SK-N-SH (cell line): ENCODE measurements at regions not wholly inside any gene's neighbourhood (a gene's known extent, or its start where the extent isn't known, plus 50 kb on each side); places are given as distances from the start of the nearest gene placed in this dataset.

ENCODE experiments used
- CTCF ChIA-PET: fragments of 300-600, 350-600 bp; formaldehyde crosslinking; extraction: SDS; loops from one replicate; lab custom pipeline; 2021; lab: Yijun Ruan, JAX
- POLR2A ChIA-PET: fragments of 350-600 bp; sonication (Branson Sonifier 250); formaldehyde crosslinking; extraction: SDS; loops from one replicate; lab custom pipeline; 2020; ENCODE audit warnings: antibody characterized with exemption, inconsistent platforms; lab: Yijun Ruan, JAX
- DNase-seq: peaks from one replicate; pipeline ENCODE4 v3.0.0; 2012
- H2AFZ ChIP-seq: fragments of 200-600 bp; sonication (generic); 2 replicates; pipeline ENCODE4 v1.8.1; 2016; ENCODE audit warnings: antibody characterized with exemption, mild to moderate bottlenecking, low read depth
- H3F3A ChIP-seq: fragments of 200-600 bp; sonication (generic); replicated peaks from 2 replicates; pipeline ENCODE3; 2016; ENCODE audit warnings: antibody characterized with exemption, mild to moderate bottlenecking; ENCODE audit not compliant: insufficient read depth
- H3K27ac ChIP-seq, 2 experiments: fragments of 200-500 bp in 1 of 2; fragments of 200-600 bp in 1 of 2; sonication (Bioruptor generic) in 1 of 2; sonication (generic), shearing (Covaris generic) in 1 of 2; 2 replicates each; pipeline versions ENCODE4 v1.5.1 to v1.6.1; 2014 to 2016; ENCODE audit warnings: low read depth in 2 of 2, inconsistent platforms in 1 of 2, low read length in 1 of 2, mild to moderate bottlenecking in 1 of 2, mixed read lengths in 1 of 2
- H3K27me3 ChIP-seq: fragments of 200-600 bp; sonication (generic), shearing (Covaris generic); 2 replicates; pipeline ENCODE4 v1.6.1; 2016; ENCODE audit warnings: mixed run types; ENCODE audit not compliant: insufficient read depth
- H3K36me3 ChIP-seq, 2 experiments: fragments of 200-500 bp in 1 of 2; fragments of 200-600 bp in 1 of 2; sonication (Bioruptor generic) in 1 of 2; sonication (generic) in 1 of 2; replicated peaks in 1 of 2; 2 replicates each; pipeline versions ENCODE3 to v1.5.1; 2014 to 2016; ENCODE audit warnings: low read length in 1 of 2, mild to moderate bottlenecking in 1 of 2; ENCODE audit not compliant: insufficient read depth in 2 of 2, control insufficient read depth in 1 of 2
- H3K4me1 ChIP-seq, 2 experiments: fragments of 200-500 bp in 1 of 2; fragments of 200-600 bp in 1 of 2; sonication (Bioruptor generic) in 1 of 2; sonication (generic), shearing (Covaris generic) in 1 of 2; 2 replicates each; pipeline versions ENCODE4 v1.5.1 to v1.6.1; 2014 to 2016; ENCODE audit warnings: low read depth in 1 of 2, low read length in 1 of 2, mixed run types in 1 of 2; ENCODE audit not compliant: insufficient read depth in 2 of 2, control insufficient read depth in 1 of 2
- H3K4me2 ChIP-seq: fragments of 200-600 bp; sonication (generic), shearing (Covaris generic); 2 replicates; pipeline ENCODE4 v1.6.1; 2017; ENCODE audit warnings: mixed run types
- H3K4me3 ChIP-seq, 2 experiments: fragments of 200-500 bp in 1 of 2; fragments of 200-600 bp in 1 of 2; sonication (Bioruptor generic) in 1 of 2; sonication (generic), shearing (Covaris generic) in 1 of 2; 2 replicates each; pipeline versions ENCODE4 v1.5.1 to v1.8.1; 2014 to 2016; ENCODE audit warnings: low read depth in 2 of 2, inconsistent platforms in 1 of 2, low read length in 1 of 2, mild to moderate bottlenecking in 1 of 2, mixed read lengths in 1 of 2, moderate library complexity in 1 of 2
- H3K79me2 ChIP-seq: fragments of 200-600 bp; sonication (generic); 2 replicates; pipeline ENCODE4 v1.8.1; 2017; ENCODE audit warnings: mild to moderate bottlenecking; ENCODE audit not compliant: insufficient read depth
- H3K9ac ChIP-seq: fragments of 200-600 bp; sonication (generic); 2 replicates; pipeline ENCODE4 v1.6.1; 2017; ENCODE audit warnings: mixed run types
- H3K9me2 ChIP-seq: fragments of 200-600 bp; sonication (generic); 2 replicates; pipeline ENCODE4 v1.6.1; 2017; ENCODE audit warnings: mixed run types
- H3K9me3 ChIP-seq: fragments of 200-600 bp; sonication (generic); 2 replicates; pipeline ENCODE4 v1.6.1; 2017; ENCODE audit warnings: mixed run types, mild to moderate bottlenecking, moderate library complexity
- H4K20me1 ChIP-seq: fragments of 200-600 bp; sonication (generic); 2 replicates; pipeline ENCODE4 v1.6.1; 2017; ENCODE audit warnings: mild to moderate bottlenecking, mixed run types; ENCODE audit not compliant: insufficient read depth
- ELF1 ChIP-seq: IDR thresholded peaks from 2 replicates; pipeline ENCODE4 v1.4.0; 2012
- EP300 ChIP-seq, 2 experiments: IDR thresholded peaks; 2 replicates each; pipeline versions ENCODE4 v1.4.0 to v1.6.1; 2012; ENCODE audit warnings: borderline replicate concordance in 1 of 2, low read depth in 1 of 2, low read length in 1 of 2
- FOSL2 ChIP-seq: IDR thresholded peaks from 2 replicates; pipeline ENCODE4 v1.4.0; 2012; ENCODE audit warnings: low read depth, mild to moderate bottlenecking, moderate library complexity, borderline replicate concordance
- FOXJ3 ChIP-seq: sonication (generic); formaldehyde crosslinking; IDR thresholded peaks from 2 replicates; pipeline ENCODE4 v1.5.1; 2020; ENCODE audit warnings: mild to moderate bottlenecking, missing genetic modification reagents
- GATA2 ChIP-seq: sonication (generic); formaldehyde crosslinking; IDR thresholded peaks from 2 replicates; pipeline ENCODE4 v1.5.0; 2020; ENCODE audit warnings: mild to moderate bottlenecking, missing genetic modification reagents
- NFIC ChIP-seq: IDR thresholded peaks from 2 replicates; pipeline ENCODE4 v1.4.0; 2012; ENCODE audit warnings: borderline replicate concordance
- RAD21 ChIP-seq: IDR thresholded peaks from 2 replicates; pipeline ENCODE4 v1.6.1; 2012; ENCODE audit warnings: mild to moderate bottlenecking, low read length
- RFX5 ChIP-seq: IDR thresholded peaks from 2 replicates; pipeline ENCODE4 v1.6.1; 2012; ENCODE audit warnings: mild to moderate bottlenecking, improper control_type of control experiment, low read length
- RXRA ChIP-seq: IDR thresholded peaks from 2 replicates; pipeline ENCODE4 v1.4.0; 2012; ENCODE audit warnings: low read depth, mild to moderate bottlenecking, borderline replicate concordance
- SIN3A ChIP-seq: IDR thresholded peaks from 2 replicates; pipeline ENCODE4 v1.6.1; 2012; ENCODE audit warnings: low read depth, mild to moderate bottlenecking, low read length, moderate library complexity, borderline replicate concordance
- SMC3 ChIP-seq: IDR thresholded peaks from 2 replicates; pipeline ENCODE4 v1.6.1; 2012; ENCODE audit warnings: low read depth, low read length, improper control_type of control experiment
- WGBS: methylation state at CpG from one replicate; pipeline ENCODE4 v1.1.6; 2017; ENCODE audit warnings: low lambda C conversion rate; 5-methylcytosine and 5-hydroxymethylcytosine counted together
- TF ChIP-seq, protein P1 (sequence below): IDR thresholded peaks from 2 replicates; pipeline ENCODE4 v1.6.1; 2012; ENCODE audit warnings: mild to moderate bottlenecking, low read depth, low read length, moderate library complexity
- TF ChIP-seq, protein P2 (sequence below): IDR thresholded peaks from 2 replicates; pipeline ENCODE4 v1.4.0; 2012; ENCODE audit warnings: low read depth, borderline replicate concordance
- TF ChIP-seq, protein P3 (sequence below): fragments of 150-350 bp; IDR thresholded peaks from 2 replicates; pipeline ENCODE4 v1.6.1; 2016; ENCODE audit warnings: mild to moderate bottlenecking, low read depth, low read length
- TF ChIP-seq, protein P4 (sequence below): IDR thresholded peaks from 2 replicates; pipeline ENCODE4 v1.4.0; 2012; ENCODE audit warnings: low read depth, borderline replicate concordance

DNA sequence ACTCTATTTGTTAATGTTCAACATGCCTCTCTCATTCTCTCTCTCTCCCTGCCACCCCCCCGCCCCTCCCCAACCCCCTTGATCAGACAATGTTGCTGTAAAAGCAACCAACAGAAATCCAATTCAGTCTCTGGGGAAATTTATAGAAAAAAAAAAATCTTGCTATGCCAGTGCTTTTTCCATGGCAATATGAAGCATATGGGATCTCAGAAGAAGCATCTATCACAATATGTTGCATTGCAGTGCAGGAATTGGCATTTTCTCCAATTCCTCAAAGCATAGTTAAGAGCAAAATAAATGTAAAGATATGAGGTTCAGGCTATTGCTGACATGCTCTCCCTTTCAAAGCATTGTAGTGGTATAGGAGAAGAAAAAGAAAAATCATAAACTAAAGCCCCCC is 90.9 kb upstream of the LDB2 start:
- H3K27me3 ChIP-seq = no peaks in the 10 kb centered on the region
- no peaks in the 10 kb centered on the region for H3K79me2 ChIP-seq
- no peak overlapping the region for H2AFZ ChIP-seq
- H3K27ac ChIP-seq = no peak overlapping the region
- ChIA-PET POLR2A (no interaction called here), CTCF (interaction anchor here (0.6 to 1.4 kb wide), 3 partner anchors 82 to 358 kb away, joined by 3 read pairs; no protein-coding TSS in a partner anchor)
- TF ChIP-seq, protein P1, sequence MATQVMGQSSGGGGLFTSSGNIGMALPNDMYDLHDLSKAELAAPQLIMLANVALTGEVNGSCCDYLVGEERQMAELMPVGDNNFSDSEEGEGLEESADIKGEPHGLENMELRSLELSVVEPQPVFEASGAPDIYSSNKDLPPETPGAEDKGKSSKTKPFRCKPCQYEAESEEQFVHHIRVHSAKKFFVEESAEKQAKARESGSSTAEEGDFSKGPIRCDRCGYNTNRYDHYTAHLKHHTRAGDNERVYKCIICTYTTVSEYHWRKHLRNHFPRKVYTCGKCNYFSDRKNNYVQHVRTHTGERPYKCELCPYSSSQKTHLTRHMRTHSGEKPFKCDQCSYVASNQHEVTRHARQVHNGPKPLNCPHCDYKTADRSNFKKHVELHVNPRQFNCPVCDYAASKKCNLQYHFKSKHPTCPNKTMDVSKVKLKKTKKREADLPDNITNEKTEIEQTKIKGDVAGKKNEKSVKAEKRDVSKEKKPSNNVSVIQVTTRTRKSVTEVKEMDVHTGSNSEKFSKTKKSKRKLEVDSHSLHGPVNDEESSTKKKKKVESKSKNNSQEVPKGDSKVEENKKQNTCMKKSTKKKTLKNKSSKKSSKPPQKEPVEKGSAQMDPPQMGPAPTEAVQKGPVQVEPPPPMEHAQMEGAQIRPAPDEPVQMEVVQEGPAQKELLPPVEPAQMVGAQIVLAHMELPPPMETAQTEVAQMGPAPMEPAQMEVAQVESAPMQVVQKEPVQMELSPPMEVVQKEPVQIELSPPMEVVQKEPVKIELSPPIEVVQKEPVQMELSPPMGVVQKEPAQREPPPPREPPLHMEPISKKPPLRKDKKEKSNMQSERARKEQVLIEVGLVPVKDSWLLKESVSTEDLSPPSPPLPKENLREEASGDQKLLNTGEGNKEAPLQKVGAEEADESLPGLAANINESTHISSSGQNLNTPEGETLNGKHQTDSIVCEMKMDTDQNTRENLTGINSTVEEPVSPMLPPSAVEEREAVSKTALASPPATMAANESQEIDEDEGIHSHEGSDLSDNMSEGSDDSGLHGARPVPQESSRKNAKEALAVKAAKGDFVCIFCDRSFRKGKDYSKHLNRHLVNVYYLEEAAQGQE = no peak
- TF ChIP-seq, protein P2, sequence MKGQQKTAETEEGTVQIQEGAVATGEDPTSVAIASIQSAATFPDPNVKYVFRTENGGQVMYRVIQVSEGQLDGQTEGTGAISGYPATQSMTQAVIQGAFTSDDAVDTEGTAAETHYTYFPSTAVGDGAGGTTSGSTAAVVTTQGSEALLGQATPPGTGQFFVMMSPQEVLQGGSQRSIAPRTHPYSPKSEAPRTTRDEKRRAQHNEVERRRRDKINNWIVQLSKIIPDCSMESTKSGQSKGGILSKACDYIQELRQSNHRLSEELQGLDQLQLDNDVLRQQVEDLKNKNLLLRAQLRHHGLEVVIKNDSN = no peak
- TF ChIP-seq RXRA (no peak), RFX5 (no peak), GATA2 (no peak), NFIC (no peak), ELF1 (no peak), FOXJ3 (CRISPR knock-in tag) (no peak), FOSL2 (no peak), SMC3 (no peak), SIN3A (no peak), RAD21 (no peak), EP300 (IDR thresholded peaks at IDR 0.05; ENCODE audit: borderline replicate concordance in 1 of 2, low read depth in 1 of 2, low read length in 1 of 2) (no peak)
- TF ChIP-seq, protein P3, sequence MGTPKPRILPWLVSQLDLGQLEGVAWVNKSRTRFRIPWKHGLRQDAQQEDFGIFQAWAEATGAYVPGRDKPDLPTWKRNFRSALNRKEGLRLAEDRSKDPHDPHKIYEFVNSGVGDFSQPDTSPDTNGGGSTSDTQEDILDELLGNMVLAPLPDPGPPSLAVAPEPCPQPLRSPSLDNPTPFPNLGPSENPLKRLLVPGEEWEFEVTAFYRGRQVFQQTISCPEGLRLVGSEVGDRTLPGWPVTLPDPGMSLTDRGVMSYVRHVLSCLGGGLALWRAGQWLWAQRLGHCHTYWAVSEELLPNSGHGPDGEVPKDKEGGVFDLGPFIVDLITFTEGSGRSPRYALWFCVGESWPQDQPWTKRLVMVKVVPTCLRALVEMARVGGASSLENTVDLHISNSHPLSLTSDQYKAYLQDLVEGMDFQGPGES = no peak
- TF ChIP-seq, protein P4, sequence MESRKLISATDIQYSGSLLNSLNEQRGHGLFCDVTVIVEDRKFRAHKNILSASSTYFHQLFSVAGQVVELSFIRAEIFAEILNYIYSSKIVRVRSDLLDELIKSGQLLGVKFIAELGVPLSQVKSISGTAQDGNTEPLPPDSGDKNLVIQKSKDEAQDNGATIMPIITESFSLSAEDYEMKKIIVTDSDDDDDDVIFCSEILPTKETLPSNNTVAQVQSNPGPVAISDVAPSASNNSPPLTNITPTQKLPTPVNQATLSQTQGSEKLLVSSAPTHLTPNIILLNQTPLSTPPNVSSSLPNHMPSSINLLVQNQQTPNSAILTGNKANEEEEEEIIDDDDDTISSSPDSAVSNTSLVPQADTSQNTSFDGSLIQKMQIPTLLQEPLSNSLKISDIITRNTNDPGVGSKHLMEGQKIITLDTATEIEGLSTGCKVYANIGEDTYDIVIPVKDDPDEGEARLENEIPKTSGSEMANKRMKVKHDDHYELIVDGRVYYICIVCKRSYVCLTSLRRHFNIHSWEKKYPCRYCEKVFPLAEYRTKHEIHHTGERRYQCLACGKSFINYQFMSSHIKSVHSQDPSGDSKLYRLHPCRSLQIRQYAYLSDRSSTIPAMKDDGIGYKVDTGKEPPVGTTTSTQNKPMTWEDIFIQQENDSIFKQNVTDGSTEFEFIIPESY = no peak
- no peaks in the 10 kb centered on the region for H3K4me1 ChIP-seq
- no peak for DNase-seq
- no peaks in the 10 kb centered on the region for H3K9me2 ChIP-seq
- no peaks in the 10 kb centered on the region for H3F3A ChIP-seq
- H3K9ac ChIP-seq = no peak overlapping the region
- no peaks in the 10 kb centered on the region for H3K36me3 ChIP-seq
- no peak overlapping the region for H3K4me3 ChIP-seq
- H3K4me2 ChIP-seq = no peak overlapping the region
- no peaks in the 10 kb centered on the region for H3K9me3 ChIP-seq
- whole genome bisulfite sequencing = 53% methylated on average over 1 of the region's 1 CpG
- H4K20me1 ChIP-seq = no peaks in the 10 kb centered on the region
